PC-3 (cell line): ENCODE measurements at regions not wholly inside any gene's neighbourhood (a gene's known extent, or its start where the extent isn't known, plus 50 kb on each side); places are given as distances from the start of the nearest gene placed in this dataset.

Source experiments
- ATAC-seq: fragments of 200-7000 bp; cut with Tn5 transposase; 2 replicates; pipeline ENCODE4 v1.9.1; 2020; ENCODE audit warnings: mild to moderate bottlenecking, moderate library complexity
- BruUV-seq: library from RNA; stranded (reverse); fragments of 400-500 nt; replicated peaks from 2 replicates; lab custom pipeline; 2021; lab: Mats Ljungman, UMichigan
- CTCF ChIA-PET: fragments of 300-600 bp; sonication (Branson Sonifier 250); formaldehyde crosslinking; loops from one replicate; lab custom pipeline; 2022; ENCODE audit warnings: antibody characterized with exemption; lab: Charles Lee
- POLR2A ChIA-PET: fragments of 300-600 bp; sonication (Branson Sonifier 250); formaldehyde crosslinking; loops from one replicate; lab custom pipeline; 2022; ENCODE audit warnings: antibody characterized with exemption; ENCODE audit not compliant: unreplicated experiment; lab: Charles Lee
- DNase-seq: peaks from one replicate; pipeline ENCODE4 v3.0.0-alpha.2; 2015
- H2AFZ ChIP-seq: fragments of 300-600 bp; sonication (generic); 2 replicates; pipeline ENCODE4 v1.6.0; 2016; ENCODE audit warnings: antibody characterized with exemption, low read length
- H3F3A ChIP-seq: fragments of 300-600 bp; sonication (generic); one replicate; pipeline ENCODE4 v1.6.0; 2017; ENCODE audit warnings: antibody characterized with exemption, low read length, control low read depth, mild to moderate bottlenecking; ENCODE audit not compliant: unreplicated experiment
- H3K27ac ChIP-seq: fragments of 300-600 bp; sonication (generic); 2 replicates; pipeline ENCODE4 v1.5.1; 2016; ENCODE audit warnings: mild to moderate bottlenecking, low read length
- H3K27me3 ChIP-seq: fragments of 300-600 bp; sonication (generic); 2 replicates; pipeline ENCODE4 v1.6.1; 2016; ENCODE audit warnings: low read length, mixed read lengths
- H3K36me3 ChIP-seq: fragments of 300-600 bp; sonication (generic); 2 replicates; pipeline ENCODE4 v1.6.1; 2016; ENCODE audit warnings: low read depth, mixed run types, low read length, mixed read lengths
- H3K4me1 ChIP-seq: fragments of 300-600 bp; sonication (generic); 2 replicates; pipeline ENCODE4 v1.5.1; 2016; ENCODE audit warnings: low read length; ENCODE audit not compliant: insufficient read depth
- H3K4me2 ChIP-seq: fragments of 300-600 bp; sonication (generic); 2 replicates; pipeline ENCODE4 v1.6.0; 2016; ENCODE audit warnings: low read length
- H3K4me3 ChIP-seq: fragments of 300-600 bp; sonication (generic); 2 replicates; pipeline ENCODE4 v1.5.1; 2016; ENCODE audit warnings: mild to moderate bottlenecking, low read length, mixed read lengths
- H3K79me2 ChIP-seq: fragments of 300-600 bp; sonication (generic); 2 replicates; pipeline ENCODE4 v1.6.1; 2017; ENCODE audit warnings: low read length, mixed read lengths
- H3K9ac ChIP-seq: fragments of 300-600 bp; sonication (generic); 2 replicates; pipeline ENCODE4 v1.6.0; 2016; ENCODE audit warnings: mild to moderate bottlenecking, low read length
- H3K9me2 ChIP-seq: fragments of 300-600 bp; sonication (generic); replicated peaks from 2 replicates; pipeline ENCODE4 v1.6.1; 2016; ENCODE audit warnings: mixed run types, low read length, mixed read lengths
- H3K9me3 ChIP-seq: fragments of 300-600 bp; sonication (generic); 2 replicates; pipeline ENCODE4 v1.6.1; 2016; ENCODE audit warnings: low read length, mixed read lengths
- H4K20me1 ChIP-seq: fragments of 300-600 bp; sonication (generic); 2 replicates; pipeline ENCODE4 v1.6.1; 2016; ENCODE audit warnings: low read length, mixed read lengths
- CTCF ChIP-seq: fragments of 300-600 bp; sonication (generic); conservative IDR thresholded peaks from 2 replicates; pipeline ENCODE4 v1.5.1; 2017; ENCODE audit warnings: antibody characterized with exemption, low read depth, mild to moderate bottlenecking, low read length
- EZH2 ChIP-seq: fragments of 300-600 bp; sonication (generic); IDR thresholded peaks from one replicate; pipeline ENCODE4 v1.6.1; 2017; ENCODE audit warnings: antibody characterized with exemption, mild to moderate bottlenecking, low read length; ENCODE audit not compliant: unreplicated experiment
- EZH2phosphoT487 ChIP-seq: fragments of 300-600 bp; sonication (generic); IDR thresholded peaks from 2 replicates; pipeline ENCODE4 v1.6.1; 2018; ENCODE audit warnings: mild to moderate bottlenecking, antibody characterized with exemption, low read length, borderline replicate concordance
- intact Hi-C: fragments of 100-400 bp; cut with micrococcal nuclease; formaldehyde crosslinking; loops from 2 replicates; pipeline ENCODE4 v1.9.0; 2023

- no peak overlapping the region for H2AFZ ChIP-seq
- H3F3A ChIP-seq = no peaks in the 10 kb centered on the region
- intact Hi-C loops = no loop called here
- ChIA-PET CTCF (no interaction called here), POLR2A (no interaction called here)
- H3K4me2 ChIP-seq = no peak overlapping the region
- ATAC-seq (no peak), DNase-seq (no peak)
- H3K27me3 ChIP-seq = no peaks in the 10 kb centered on the region
- TF ChIP-seq EZH2 (no peak), EZH2phosphoT487 (no peak), CTCF (no peak)
- H3K4me1 ChIP-seq = peaks cover 36% of the 10 kb centered on the region
- no peaks in the 10 kb centered on the region for H3K79me2 ChIP-seq
- H3K9ac ChIP-seq = no peak overlapping the region
- no peaks in the 10 kb centered on the region for H4K20me1 ChIP-seq
- BruUV-seq = no TSS peak
- H3K27ac ChIP-seq = no peak overlapping the region
- H3K9me3 ChIP-seq = no peaks in the 10 kb centered on the region; the same call in 1 of the 2 replicates
- no peaks in the 10 kb centered on the region for H3K9me2 ChIP-seq
- no peak overlapping the region for H3K4me3 ChIP-seq
- H3K36me3 ChIP-seq = no peaks in the 10 kb centered on the region
Measured at GRCh38 chr15:66928784-66929183, 136.6 kb upstream of the SMAD3 start.

DNA sequence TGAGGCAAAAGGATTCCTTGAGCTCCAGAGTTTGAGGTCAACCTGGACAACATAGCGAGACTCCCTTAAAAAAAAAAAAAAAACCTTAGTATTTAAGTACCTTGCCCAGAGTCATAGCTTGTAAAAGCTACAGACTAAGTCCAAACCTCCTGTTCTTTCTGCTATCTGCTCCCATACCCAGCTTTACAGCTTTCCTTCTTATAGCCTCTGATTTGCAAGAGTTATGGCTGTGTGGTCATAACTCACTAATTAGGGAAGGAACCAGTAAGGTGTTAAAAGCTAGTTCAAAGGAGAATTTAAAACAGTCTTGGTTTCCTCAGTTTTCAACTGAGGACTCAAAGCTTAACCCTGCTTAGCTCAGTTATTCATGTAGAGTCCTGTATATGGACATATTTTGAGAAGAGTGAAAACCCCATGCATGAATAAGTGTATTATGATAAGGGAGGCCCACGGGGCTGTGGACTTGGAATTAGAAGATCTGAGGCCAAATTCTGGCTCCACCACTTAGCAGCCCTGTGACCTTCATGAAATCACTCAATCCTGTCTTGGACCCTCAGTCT, 135.5 kb upstream of the SMAD3 start:
- Histone ChIP-seq H3F3A (no peaks in the 10 kb centered on the region), H3K9ac (no peak overlapping the region), H3K27me3 (no peaks in the 10 kb centered on the region), H3K4me2 (no peak overlapping the region), H4K20me1 (no peaks in the 10 kb centered on the region), H3K36me3 (no peaks in the 10 kb centered on the region), H2AFZ (no peak overlapping the region), H3K27ac (no peak overlapping the region), H3K4me3 (no peak overlapping the region), H3K4me1 (peaks cover 36% of the 10 kb centered on the region), H3K9me2 (no peaks in the 10 kb centered on the region), H3K9me3 (no peaks in the 10 kb centered on the region; the same call in 1 of the 2 replicates), H3K79me2 (no peaks in the 10 kb centered on the region)
- POLR2A ChIA-PET = interaction anchor here (0.6 kb wide), 1 partner anchor 487 kb away, joined by 3 read pairs; no protein-coding TSS in a partner anchor
- no peak for DNase-seq
- intact Hi-C loops = no loop called here
- ATAC-seq = no peak
- TF ChIP-seq EZH2 (no peak), CTCF (no peak), EZH2phosphoT487 (no peak)
- no TSS peak for BruUV-seq
- CTCF ChIA-PET = no interaction called here
